NCI-H510A (cell line): ENCODE measurements at regions not wholly inside any gene's neighbourhood (a gene's known extent, or its start where the extent isn't known, plus 50 kb on each side); places are given as distances from the start of the nearest gene placed in this dataset.
A peak's percentile ranks its signal among the peaks of the same experiment; 100 is the strongest.

Experiments used
- DNase-seq: peaks from one replicate; lab custom pipeline; 2025; lab: John Stamatoyannopoulos, UW

DNA sequence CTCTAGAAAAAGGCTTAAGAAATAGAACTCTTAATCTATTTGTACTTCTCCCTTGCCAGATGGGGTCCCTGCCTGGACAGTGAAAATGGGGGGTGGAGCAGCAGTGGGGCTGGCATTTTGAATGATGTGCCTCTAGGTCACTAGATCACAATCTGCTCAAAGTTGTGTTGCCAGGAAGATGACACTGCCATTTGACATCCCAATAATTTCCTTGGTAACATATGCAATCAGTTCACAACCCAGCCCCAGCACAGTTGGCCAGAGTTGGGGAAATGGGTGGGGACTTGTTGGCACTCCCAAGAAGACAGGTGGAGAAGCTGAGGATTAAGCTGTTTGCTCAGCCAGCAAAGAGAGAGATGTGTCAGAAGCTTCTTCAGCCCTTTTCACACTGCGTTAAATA lies 558.3 kb upstream of the KLHL29 start:
- no peak for DNase-seq

DNA sequence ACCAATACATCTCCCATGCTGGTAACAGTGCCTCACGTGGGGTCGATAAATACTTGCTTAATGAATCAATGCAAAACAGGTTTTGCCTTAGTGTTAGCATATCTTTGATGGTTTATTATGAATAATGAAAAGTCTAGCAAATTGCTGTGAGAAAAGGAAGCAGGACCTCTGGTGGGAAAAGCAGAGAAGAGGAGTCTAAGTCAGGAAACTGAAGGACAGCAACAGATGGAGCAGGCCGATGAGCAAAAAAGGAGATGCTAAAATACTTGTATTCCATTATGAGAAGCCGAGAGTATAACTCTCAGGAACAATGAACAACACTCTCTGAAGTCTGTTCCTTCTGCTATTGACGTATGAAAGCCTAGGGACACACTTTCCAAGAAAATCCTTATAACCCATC lies 555.2 kb upstream of the KLHL29 start:
- no peak for DNase-seq

DNA sequence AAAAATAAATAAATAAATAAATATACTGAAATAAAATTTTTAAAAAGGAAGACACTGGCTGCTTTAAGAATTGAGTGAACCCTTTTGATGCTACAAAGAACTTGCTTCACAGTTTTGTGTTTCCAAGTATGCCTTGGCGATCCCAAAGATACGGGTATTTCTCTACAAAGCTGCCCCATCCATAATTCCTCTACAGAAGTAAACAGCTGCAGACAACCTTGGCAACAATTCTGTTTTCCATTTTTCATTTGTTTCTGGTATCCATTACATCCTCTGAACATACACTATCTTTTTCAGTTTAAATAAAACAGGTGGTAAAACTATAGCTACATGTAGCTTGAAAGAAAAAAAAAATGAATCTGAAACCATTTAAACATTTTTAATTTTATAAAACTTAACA lies 552.8 kb upstream of the KLHL29 start:
- no peak for DNase-seq

DNA sequence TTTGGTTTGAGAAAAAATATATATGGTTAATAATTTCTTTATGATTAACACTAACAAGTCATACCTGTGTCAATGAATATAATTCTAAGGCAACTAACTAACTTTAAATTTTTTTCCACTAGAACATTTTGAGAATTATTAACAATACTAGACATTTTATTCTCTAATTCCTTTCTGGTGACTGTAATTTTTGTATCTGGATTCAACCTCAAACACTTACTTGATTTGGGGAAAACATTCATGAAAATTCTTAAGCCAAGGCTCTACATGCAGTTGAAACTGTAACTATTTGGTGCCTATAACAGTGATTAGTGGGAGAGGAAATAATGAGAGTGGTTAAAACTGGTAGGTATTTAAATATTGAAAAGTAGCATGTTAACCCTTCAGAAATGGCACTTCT lies 546.5 kb upstream of the KLHL29 start:
- no peak for DNase-seq

DNA sequence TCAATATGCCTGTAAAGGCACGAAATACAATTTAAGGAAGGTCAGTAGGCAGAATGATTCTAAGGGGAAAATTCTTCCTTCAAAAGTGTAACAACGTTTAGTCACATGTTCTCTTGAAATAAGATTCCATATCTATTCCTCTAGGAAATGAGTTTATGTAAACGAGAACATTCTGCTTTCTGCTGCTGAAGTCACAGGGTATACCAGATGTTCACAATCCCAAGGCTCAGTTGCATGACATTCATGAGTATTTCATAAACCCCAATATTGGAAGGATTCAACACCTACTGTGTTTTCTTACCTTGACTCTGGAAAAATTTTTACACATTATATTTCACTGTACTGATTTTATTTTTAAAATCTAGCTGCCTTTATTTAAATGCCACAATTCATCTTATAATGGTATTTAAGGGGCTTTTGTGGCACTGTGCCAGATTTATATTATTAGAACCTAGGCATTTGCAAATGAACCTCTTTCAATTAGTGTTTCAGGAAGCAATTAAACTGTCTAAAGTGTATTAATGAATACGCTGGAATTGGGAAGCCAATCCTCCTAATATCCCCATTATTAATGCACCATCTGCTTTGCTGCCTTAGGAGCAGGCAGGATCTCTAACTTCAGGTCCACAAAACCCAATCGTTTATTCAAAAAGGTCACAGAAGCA lies 542.6 kb upstream of the KLHL29 start:
- no peak for DNase-seq

DNA sequence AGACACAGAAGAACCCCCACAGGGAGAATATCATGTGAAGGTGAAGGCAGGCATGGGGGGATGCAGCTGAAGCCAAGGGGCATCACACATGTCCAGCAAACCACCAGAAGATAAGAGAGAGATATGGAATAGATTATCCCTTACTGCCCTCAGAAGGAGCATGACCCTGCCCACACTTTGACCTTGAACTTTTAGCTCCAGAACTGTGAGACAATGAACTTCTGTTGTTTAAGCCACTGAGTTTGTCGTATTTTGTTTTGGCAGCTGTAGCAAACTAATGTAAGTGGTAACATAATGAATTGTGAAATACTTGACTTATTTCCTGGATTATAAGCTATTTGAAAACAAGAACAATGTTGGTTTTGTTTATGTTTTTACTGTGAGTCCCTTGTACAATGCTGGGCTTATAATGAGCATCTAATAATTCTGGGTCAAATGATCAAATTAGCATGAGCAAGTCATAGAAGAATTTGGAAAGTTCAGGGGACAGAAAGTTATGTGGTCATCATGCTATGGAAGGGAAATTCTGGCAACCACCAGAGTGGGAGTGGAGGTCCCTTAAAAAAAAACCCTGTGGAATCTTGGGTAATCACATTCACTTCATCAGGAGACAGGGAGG lies 541.0 kb upstream of the KLHL29 start:
- no peak for DNase-seq

DNA sequence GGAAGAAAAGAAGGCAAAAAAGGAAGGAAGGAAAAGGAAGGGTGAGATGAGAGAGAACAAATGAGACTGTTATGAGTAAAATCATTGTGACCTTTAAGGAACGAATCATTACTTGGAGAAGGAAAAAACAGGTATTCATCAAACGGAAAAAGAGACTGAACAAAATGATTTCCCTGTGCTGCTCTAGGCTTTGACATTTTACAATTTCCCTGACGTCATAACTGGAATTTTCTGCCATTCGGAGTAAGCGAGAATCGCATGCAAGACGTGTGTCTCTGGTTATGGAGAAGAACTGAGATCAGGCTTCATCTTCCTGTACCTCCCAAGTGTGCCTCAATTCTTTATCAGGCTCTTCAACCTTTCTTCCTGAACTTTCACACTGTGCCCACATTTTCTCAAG lies 534.7 kb upstream of the KLHL29 start:
- DNase-seq: no peak

DNA sequence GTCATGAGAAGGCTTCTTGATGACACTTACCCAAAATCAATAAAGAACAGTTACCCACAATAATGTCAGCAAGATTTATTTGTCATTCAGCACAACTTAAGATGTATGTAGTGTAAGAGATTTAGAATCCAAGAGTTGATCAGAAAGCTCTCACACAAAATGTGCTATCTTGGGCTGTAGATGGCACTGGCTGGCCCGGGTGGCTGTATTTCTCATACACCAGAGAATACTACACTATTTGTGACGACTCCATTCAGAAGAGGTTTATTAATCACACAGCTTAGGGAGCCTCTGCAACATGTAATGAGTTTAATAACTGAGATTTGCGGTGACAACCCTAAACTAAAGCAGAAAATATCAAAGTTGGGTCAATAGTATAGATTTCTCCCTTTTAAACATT lies 530.4 kb upstream of the KLHL29 start:
- no peak for DNase-seq

DNA sequence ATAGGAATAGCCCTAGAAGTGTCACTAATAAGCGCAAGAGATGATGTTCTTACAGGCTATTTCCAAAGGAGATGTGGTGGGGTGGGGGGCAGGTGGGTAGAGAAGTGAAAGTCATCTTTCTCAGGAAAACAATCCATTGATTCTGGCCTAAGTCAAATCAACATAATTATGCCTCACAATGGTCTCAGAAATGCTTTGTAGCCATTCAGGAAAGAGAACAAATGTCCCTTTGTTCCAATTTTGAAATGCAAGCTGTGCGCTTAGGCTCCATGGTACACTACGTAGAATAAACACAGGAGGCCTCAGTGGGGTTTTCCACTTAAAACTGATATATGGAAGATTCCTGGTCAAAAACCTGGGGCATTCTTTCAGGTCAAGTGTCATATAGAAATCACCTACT lies 529.9 kb upstream of the KLHL29 start:
- no peak for DNase-seq

DNA sequence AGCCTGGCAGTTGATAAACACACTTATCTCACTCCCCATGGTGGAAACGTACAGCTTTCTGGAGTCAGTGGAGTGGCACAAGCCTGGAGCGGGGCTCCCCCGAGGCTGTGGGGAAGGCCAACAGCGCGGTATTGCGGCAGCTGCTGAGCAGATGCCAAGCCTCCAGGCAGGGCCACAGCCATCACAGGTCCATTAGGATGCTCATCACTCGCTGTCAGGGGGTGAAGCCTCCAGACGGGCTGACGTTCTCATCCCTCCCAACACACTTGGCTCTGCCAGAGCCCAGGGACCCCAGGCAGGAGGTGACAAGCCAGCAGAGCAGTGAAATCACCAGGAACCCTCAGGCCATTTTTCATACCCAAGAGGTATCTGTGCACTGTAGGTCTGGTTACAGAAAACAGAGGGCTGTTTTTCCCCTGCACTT lies 529.2 kb upstream of the KLHL29 start:
- peak; percentile 13 for DNase-seq

DNA sequence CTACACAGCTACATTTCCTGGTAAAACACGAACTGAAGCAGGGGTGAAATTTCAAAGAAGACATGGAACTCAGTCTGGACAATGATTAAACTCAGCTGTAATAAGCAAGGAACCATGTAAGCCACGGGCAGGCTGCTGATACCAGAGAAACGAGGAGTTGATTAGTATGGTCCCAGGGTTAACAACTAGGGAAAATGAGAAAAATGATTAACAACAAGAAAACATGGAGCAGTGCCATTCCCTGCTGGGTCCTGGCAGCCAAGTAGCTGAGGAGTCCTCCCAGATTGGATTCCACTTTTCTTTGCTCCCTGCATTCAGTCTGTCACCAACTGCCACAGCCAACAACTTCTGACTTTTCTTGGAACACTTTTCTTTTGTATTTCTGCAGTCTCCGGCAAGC lies 517.0 kb upstream of the KLHL29 start:
- no peak for DNase-seq

DNA sequence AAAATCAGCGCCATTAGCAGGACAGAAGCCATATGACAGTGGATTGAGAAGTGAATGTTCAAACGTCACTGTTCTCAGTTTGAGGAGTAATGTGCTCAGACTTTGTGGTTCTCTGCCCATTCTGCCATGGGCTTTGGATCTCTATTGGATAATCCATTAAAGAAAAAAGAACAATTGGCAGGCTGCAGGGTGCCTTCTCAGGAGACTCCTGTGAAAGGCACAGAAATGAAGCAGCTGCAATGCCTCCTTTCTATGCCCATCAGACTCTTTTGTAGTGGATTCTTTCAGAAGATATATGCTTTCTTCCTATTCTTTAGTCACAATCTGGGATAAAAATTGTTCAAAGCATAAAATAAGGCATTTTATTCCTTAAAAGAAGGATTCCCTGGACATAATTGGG lies 506.9 kb upstream of the KLHL29 start:
- DNase-seq: no peak

DNA sequence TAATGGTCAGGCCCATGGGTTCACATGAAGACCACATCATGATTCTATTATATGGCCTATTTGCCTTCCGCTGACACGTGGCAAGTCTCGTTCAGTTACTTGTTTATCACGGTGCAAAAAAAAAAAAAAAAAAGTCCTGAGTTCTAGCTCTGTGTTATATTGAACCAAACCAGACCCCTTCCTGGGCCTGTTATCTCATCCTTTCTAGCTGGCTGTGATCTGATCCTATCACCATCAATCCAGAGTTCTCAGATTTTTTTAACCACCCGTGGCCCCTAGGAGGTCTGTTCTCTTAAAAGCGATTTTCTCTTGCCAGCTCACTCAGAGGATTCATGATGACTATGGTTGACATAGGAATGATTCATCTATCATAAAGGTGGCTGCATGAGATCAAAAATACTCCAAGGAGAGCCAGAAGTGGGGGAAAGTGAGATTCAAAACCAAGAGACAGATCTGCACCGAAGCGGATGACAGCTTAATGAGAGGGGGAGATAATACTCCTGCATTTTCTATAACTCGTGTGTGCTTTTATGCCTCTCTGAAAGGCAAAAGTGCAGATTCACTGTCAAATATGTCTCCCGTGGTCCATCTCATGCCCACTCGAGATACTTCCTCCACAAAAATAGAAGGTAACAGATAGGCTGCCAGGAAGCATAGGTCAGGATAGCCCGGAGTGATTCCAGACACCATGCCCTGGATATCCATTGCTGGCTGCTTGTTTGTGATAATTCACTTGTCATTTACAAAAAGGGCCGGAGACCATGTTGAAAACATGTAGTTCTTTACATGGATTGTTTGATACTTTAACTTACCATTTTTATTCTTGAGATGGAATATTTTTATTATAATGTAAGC lies 505.7 kb upstream of the KLHL29 start:
- DNase-seq: no peak

DNA sequence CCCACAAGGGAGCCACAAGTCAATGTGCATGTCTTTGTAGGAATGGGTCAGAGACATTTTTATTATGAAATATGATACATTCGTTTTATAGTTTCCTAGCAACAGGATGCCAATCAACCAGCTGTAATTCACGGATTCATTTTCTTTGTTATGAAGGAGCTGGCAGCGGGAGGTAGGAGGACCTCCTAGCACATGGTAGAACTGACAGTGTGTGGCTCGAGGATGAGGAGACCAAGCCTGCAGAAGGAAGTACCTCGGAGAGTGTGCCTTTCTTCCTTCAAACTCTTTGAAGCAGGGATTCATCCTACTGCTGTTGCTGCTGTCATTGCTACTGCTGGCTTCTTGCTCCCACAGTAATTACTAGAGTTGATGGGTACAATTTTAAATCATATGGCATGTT lies 504.8 kb upstream of the KLHL29 start:
- DNase-seq: no peak

DNA sequence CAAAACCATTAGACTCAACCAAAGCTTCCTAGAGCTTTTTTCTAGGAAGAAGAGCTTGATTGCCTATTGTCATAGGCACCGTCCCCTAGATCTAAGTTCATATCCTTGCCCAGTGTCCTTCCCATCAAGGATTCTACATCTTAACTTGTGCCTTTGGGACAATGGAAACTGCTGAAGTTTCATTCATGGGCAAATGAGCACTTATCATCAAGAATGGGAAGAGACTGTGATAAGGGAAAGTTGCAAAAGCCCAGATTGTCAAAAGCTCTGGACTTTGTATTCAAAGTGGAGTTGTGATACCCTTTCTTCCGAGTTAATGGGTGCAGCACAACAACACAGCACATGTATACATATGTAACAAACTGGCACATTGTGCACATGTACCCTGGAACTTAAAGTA lies 503.0 kb upstream of the KLHL29 start:
- DNase-seq: no peak

DNA sequence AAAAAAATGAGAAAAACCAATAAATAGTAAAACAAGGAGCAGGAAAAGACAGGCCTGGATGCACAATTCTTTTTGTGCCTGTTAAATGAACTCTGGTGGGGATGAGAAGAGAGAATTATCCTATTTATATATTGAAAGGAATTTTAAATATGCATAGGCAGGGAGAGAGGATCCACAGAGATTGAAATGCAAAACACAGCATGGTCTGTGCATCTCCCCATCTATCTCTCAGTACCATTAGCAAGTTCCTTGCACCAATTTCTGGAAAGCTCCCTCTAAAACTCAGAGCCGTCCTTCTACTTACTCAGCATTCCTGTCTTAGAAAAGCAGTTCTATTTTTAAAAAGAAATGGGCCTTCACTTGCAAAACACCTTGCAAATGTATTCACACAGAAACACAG lies 502.3 kb upstream of the KLHL29 start:
- no peak for DNase-seq

DNA sequence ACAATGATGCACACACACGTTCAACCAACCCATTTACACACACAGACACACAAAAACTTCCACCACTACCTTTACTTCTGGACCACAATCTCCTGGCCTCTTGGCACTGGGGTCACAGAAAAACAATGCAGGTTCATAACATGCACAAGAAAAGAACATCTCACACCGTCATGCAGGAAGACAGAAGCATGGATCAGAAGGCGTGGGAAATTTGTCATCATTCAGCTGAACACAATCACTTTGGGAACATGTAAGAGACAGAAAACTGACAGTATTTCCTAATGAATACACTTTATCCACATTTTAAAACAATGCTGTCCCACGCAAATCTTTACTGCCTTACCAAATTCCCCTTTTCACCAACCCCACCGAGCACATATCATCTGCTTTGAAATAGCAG lies 501.9 kb upstream of the KLHL29 start:
- DNase-seq: no peak

DNA sequence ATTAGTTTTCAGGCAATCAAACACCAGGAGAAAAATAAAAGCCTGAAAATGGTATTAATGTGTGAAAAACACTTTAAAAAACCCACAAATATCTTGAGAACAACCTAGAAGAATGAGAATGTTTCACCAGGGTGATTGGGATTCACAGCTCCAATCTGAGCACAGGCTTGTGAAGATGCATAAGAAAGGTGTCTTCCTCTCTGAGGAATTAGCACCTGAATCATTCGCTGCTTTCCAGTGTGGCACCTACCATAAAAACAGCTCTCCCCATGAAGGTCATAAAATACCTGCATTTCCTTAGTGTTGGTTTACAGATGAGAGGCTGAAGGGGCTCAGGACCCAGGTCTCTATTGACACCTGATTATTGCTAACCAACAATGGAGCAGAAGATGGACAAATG lies 499.7 kb upstream of the KLHL29 start:
- no peak for DNase-seq

DNA sequence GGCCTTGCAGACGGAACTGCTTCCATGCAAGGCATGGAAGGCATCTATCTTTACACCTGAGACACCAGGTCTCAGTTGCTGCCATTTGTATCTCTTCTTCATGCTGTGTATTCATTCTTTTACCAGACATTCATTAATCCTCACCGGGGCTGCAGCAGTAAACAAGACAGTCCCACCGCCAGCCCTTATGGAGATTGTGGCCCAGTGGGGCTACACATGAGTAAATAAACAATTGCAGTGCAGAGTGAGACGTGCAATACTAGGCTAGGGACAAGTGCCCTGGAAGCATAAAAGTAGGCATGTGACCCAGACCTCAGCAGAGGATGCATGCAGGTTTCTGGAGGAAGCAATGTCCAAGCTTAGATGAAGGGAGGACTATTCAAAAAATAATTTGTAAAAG lies 497.6 kb upstream of the KLHL29 start:
- DNase-seq: no peak

DNA sequence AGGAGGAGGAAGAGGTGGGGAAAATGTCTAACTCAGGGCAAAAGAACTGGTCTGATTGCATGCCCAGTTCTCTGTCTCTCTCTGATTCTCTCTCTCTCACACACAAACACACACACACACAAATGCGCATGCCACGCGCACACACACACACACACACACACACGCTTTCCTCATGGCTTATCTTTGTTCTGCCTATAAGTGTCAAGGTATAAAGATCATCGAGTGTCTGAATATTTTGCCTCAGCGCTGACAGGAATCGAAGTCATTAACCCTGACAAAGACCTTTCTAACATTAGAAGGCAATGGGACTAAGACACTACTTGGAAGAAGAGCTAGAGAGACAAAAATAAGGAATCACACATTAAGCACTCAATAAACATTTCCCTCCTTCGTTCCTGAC lies 497.1 kb upstream of the KLHL29 start:
- no peak for DNase-seq

DNA sequence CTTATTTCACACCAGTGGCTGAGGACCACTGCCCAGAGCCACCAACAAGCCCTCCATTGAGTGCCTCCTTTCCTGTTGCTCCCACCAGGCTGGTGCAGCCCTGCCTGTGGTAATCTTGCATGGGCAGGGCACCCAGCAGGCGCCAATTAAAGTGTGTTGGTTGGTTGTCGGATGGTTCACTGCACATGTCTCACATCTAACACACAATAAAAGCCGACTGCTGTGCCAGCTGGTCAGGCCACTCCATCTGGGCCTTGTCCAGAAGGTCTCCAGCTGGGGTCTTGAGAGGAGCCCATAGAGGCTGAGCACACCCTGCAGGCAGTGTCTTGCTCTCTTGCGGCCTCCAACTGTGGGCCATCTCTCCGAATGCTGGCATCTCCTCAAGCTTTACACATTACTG lies 494.8 kb upstream of the KLHL29 start:
- no peak for DNase-seq

DNA sequence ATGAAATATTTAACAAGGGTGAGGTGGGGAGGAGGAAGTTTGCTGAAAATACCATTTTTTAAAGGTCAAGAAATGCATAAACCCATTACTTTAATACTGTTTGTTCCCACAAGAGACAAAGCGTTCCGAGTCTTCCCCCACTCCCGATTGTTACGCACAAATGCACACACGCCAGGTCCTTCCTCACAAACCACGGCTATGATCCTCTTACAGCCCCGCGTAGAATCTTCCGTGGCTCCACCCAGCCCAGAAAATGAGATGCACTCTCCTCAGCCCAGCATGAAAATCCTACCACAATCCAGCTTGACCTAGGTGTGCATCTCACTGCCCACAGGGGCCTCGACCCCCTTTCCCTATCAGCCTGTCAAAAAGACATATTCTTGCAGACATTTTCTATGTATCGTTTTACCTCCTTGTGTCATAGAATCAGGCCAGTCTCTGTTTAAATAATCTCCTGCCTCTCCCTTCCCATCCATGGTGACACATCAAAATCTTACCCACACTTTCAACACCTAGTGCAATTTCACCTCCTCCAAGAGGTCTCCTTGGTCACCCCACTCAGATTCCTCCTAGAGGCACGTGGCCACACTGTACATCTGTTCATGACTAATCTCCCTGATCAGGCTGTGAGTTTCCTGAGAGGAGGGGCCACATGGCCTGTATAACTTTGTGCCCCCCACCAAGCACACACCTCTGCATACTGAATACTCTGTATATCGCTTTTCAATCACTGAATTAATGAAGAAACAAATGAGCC lies 491.0 kb upstream of the KLHL29 start:
- DNase-seq: no peak

DNA sequence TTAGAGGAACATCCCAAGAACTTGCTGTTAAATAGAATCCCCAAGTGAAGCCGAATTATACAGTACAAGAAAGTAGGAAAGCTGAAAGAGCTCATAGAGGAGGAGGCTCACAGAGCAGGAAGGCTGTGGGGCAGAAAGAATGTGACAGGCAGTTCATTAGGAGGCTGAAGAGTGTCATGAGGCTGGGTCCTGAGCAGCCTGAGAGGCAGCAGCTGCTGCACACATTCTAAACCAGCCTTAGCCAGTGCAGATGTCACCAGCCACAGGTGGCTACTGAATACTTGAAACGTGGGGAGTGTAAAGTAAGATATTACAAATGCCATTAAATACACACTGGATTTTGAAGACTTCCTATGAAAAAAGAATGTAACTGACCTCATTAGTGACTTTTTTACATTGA lies 490.2 kb upstream of the KLHL29 start:
- DNase-seq: peak; percentile 62
